H1 (cell line): ENCODE measurements at regions not wholly inside any gene's neighbourhood (a gene's known extent, or its start where the extent isn't known, plus 50 kb on each side); places are given as distances from the start of the nearest gene placed in this dataset.

Source experiments
- CTCF ChIA-PET: fragments of 300-600 bp; sonication (Branson Sonifier 250); formaldehyde crosslinking; loops from one replicate; lab custom pipeline; 2021; ENCODE audit not compliant: partially characterized antibody; lab: Charles Lee
- POLR2A ChIA-PET: fragments of 300-600 bp; sonication (Branson Sonifier 250); formaldehyde crosslinking; loops from one replicate; lab custom pipeline; 2021; ENCODE audit warnings: inconsistent platforms; ENCODE audit not compliant: partially characterized antibody; lab: Charles Lee
- DNase-seq, 2 experiments: peaks; one replicate each; pipeline versions ENCODE4 v3.0.0 to v3.0.0-alpha.2; 2010 to 2022; ENCODE audit warnings: low spot score in 2 of 2, low read depth in 1 of 2, mixed read lengths in 1 of 2
- FAIRE-seq: peaks from 2 replicates; lab custom pipeline; 2011; peaks lifted over from hg19 to GRCh38; lab: Jason Lieb, UNC
- H2AFZ ChIP-seq: 2 replicates; pipeline ENCODE4 v1.8.1; 2012; ENCODE audit warnings: low read length, inconsistent platforms
- H2AK5ac ChIP-seq: 2 replicates; pipeline ENCODE4 v1.6.1; 2013; ENCODE audit warnings: low read depth, low read length
- H2BK120ac ChIP-seq: replicated peaks from 2 replicates; pipeline ENCODE3; 2013; ENCODE audit warnings: low read depth, low read length, inconsistent platforms
- H2BK12ac ChIP-seq: 2 replicates; pipeline ENCODE4 v1.6.1; 2013; ENCODE audit warnings: low read depth, low read length
- H2BK15ac ChIP-seq: 2 replicates; pipeline ENCODE4 v1.6.1; 2013; ENCODE audit warnings: low read length
- H2BK20ac ChIP-seq: 2 replicates; pipeline ENCODE4 v1.6.1; 2013; ENCODE audit warnings: low read length
- H2BK5ac ChIP-seq: 2 replicates; pipeline ENCODE4 v1.6.1; 2013; ENCODE audit warnings: low read depth, low read length
- H3K14ac ChIP-seq: 2 replicates; pipeline ENCODE4 v1.6.1; 2013; ENCODE audit warnings: inconsistent platforms; ENCODE audit not compliant: insufficient read length
- H3K18ac ChIP-seq: 2 replicates; pipeline ENCODE4 v1.6.1; 2013; ENCODE audit warnings: low read length; ENCODE audit errors: extremely low read depth
- H3K23ac ChIP-seq: 2 replicates; pipeline ENCODE4 v1.6.1; 2013; ENCODE audit warnings: inconsistent platforms; ENCODE audit not compliant: insufficient read length
- H3K23me2 ChIP-seq: 2 replicates; pipeline ENCODE4 v1.6.1; 2013; ENCODE audit warnings: low read depth, low read length
- H3K27ac ChIP-seq: 2 replicates; pipeline ENCODE4 v1.6.1; 2011; ENCODE audit warnings: low read depth, low read length, inconsistent platforms
- H3K27me3 ChIP-seq, 4 experiments: replicated peaks in 1 of 4; 1 replicate in 1 of 4; 2 replicates in 3 of 4; pipeline versions ENCODE4 v1.6.1 to v1.8.1; 2011 to 2013; ENCODE audit warnings: low read length in 3 of 4, mild to moderate bottlenecking in 3 of 4, inconsistent platforms in 2 of 4, mixed read lengths in 2 of 4, moderate library complexity in 1 of 4; ENCODE audit not compliant: control insufficient read depth in 3 of 4, insufficient read depth in 3 of 4; ENCODE audit errors: extremely low read depth in 1 of 4
- H3K36me3 ChIP-seq, 4 experiments: 2 replicates each; pipeline versions ENCODE4 v1.6.1 to v1.8.1; 2011 to 2013; ENCODE audit warnings: mild to moderate bottlenecking in 4 of 4, low read length in 3 of 4, moderate library complexity in 2 of 4, control low read depth in 1 of 4, inconsistent platforms in 1 of 4; ENCODE audit not compliant: insufficient read depth in 4 of 4, control insufficient read depth in 2 of 4
- H3K4ac ChIP-seq: replicated peaks from 2 replicates; pipeline ENCODE3; 2013; ENCODE audit warnings: low read length, low read depth, mixed read lengths, inconsistent platforms; ENCODE audit not compliant: insufficient read length
- H3K4me1 ChIP-seq, 4 experiments: replicated peaks in 1 of 4; 1 replicate in 1 of 4; 2 replicates in 3 of 4; pipeline versions ENCODE4 v1.6.1 to v1.8.1; 2011 to 2013; ENCODE audit warnings: low read length in 3 of 4, inconsistent platforms in 2 of 4, mixed read lengths in 1 of 4; ENCODE audit not compliant: insufficient read depth in 4 of 4, control insufficient read depth in 3 of 4
- H3K4me2 ChIP-seq, 2 experiments: 2 replicates each; pipeline versions ENCODE4 v1.6.1 to v1.8.1; 2011 to 2013; ENCODE audit warnings: low read depth in 2 of 2, low read length in 2 of 2, control low read depth in 1 of 2, inconsistent platforms in 1 of 2, mild to moderate bottlenecking in 1 of 2; ENCODE audit not compliant: insufficient read depth in 1 of 2
- H3K4me3 ChIP-seq, 4 experiments: fragments of 200-600, 300-600 bp in 1 of 4; sonication (generic), shearing (Covaris generic), sonication (Bioruptor Twin) in 1 of 4; 2 replicates each; pipeline versions ENCODE4 v1.5.1 to v1.8.1; 2011 to 2016; ENCODE audit warnings: low read length in 4 of 4, low read depth in 3 of 4, control low read depth in 2 of 4, inconsistent platforms in 2 of 4, mild to moderate bottlenecking in 2 of 4, mixed read lengths in 1 of 4, moderate library complexity in 1 of 4; ENCODE audit not compliant: insufficient read depth in 2 of 4; ENCODE audit errors: extremely low read depth in 1 of 4
- H3K56ac ChIP-seq: replicated peaks from 2 replicates; pipeline ENCODE3; 2013; ENCODE audit warnings: low read depth, mild to moderate bottlenecking, mixed read lengths, low read length, inconsistent platforms; ENCODE audit not compliant: insufficient read length
- H3K79me1 ChIP-seq: 2 replicates; pipeline ENCODE4 v1.6.1; 2013; ENCODE audit warnings: low read depth, low read length, control low read depth
- H3K79me2 ChIP-seq, 2 experiments: 2 replicates each; pipeline versions ENCODE4 v1.6.1 to v1.8.1; 2012 to 2013; ENCODE audit warnings: low read length in 2 of 2, mild to moderate bottlenecking in 2 of 2, inconsistent platforms in 1 of 2; ENCODE audit not compliant: insufficient read depth in 2 of 2, control insufficient read depth in 1 of 2
- H3K9ac ChIP-seq, 4 experiments: replicated peaks in 1 of 4; 1 replicate in 1 of 4; 2 replicates in 3 of 4; pipeline versions ENCODE4 v1.6.1 to v1.8.1; 2011 to 2013; ENCODE audit warnings: low read depth in 3 of 4, low read length in 3 of 4, control low read depth in 2 of 4, mild to moderate bottlenecking in 2 of 4, moderate library complexity in 2 of 4, inconsistent platforms in 1 of 4; ENCODE audit errors: extremely low read depth in 1 of 4
- H3K9me3 ChIP-seq, 2 experiments: 2 replicates each; pipeline versions ENCODE4 v1.6.1 to v1.8.1; 2012 to 2013; ENCODE audit warnings: mild to moderate bottlenecking in 2 of 2, moderate library complexity in 2 of 2, control low read depth in 1 of 2, inconsistent platforms in 1 of 2, low read depth in 1 of 2, low read length in 1 of 2, mixed read lengths in 1 of 2; ENCODE audit not compliant: insufficient read depth in 2 of 2
- H4K20me1 ChIP-seq, 2 experiments: replicated peaks in 1 of 2; 2 replicates each; pipeline versions ENCODE3 to v1.8.1; 2011 to 2013; ENCODE audit warnings: inconsistent platforms in 2 of 2, low read length in 2 of 2, mild to moderate bottlenecking in 1 of 2; ENCODE audit not compliant: insufficient read depth in 2 of 2, control insufficient read depth in 1 of 2
- H4K5ac ChIP-seq: 2 replicates; pipeline ENCODE4 v1.6.1; 2013; ENCODE audit warnings: low read length, low read depth, mixed read lengths, inconsistent platforms; ENCODE audit not compliant: insufficient read length
- H4K8ac ChIP-seq: 2 replicates; pipeline ENCODE4 v1.8.0; 2013; ENCODE audit warnings: mild to moderate bottlenecking, moderate library complexity, low read length, inconsistent platforms; ENCODE audit not compliant: insufficient read depth; ENCODE audit errors: extremely low read depth
- H4K91ac ChIP-seq: replicated peaks from 2 replicates; pipeline ENCODE3; 2013; ENCODE audit warnings: low read length, mixed read lengths, inconsistent platforms; ENCODE audit not compliant: insufficient read length
- ATF3 ChIP-seq: IDR thresholded peaks from 2 replicates; pipeline ENCODE4 v1.6.1; 2011; ENCODE audit warnings: low read depth, mild to moderate bottlenecking, low read length; ENCODE audit not compliant: insufficient read depth
- BRCA1 ChIP-seq: IDR thresholded peaks from 2 replicates; pipeline ENCODE4 v1.6.1; 2012; ENCODE audit warnings: low read depth, low read length, improper control_type of control experiment
- CTBP2 ChIP-seq: IDR thresholded peaks from 2 replicates; pipeline ENCODE4 v1.7.0; 2011; ENCODE audit warnings: borderline replicate concordance, mild to moderate bottlenecking, moderate library complexity, mixed read lengths, low read length; ENCODE audit not compliant: insufficient read depth, insufficient read length
- FOSL1 ChIP-seq: IDR thresholded peaks from 2 replicates; pipeline ENCODE4 v1.6.1; 2011; ENCODE audit warnings: mild to moderate bottlenecking, low read depth, low read length, moderate library complexity; ENCODE audit not compliant: insufficient read depth
- JUND ChIP-seq: IDR thresholded peaks from 2 replicates; pipeline ENCODE4 v1.6.1; 2011; ENCODE audit warnings: mild to moderate bottlenecking, improper control_type of control experiment, low read length
- KDM1A ChIP-seq: fragments of 200-600, 300-600 bp; sonication (generic); IDR thresholded peaks from 2 replicates; pipeline ENCODE4 v1.7.1; 2016; ENCODE audit warnings: mild to moderate bottlenecking, low read length, borderline replicate concordance
- MAFK ChIP-seq: IDR thresholded peaks from 2 replicates; pipeline ENCODE4 v1.6.1; 2012; ENCODE audit warnings: low read depth, mild to moderate bottlenecking, improper control_type of control experiment, low read length
- PHF8 ChIP-seq: fragments of 200-600 bp; sonication (generic); conservative IDR thresholded peaks from 2 replicates; pipeline ENCODE4 v1.7.1; 2012; ENCODE audit warnings: low read depth, mild to moderate bottlenecking, inconsistent platforms, low read length, moderate library complexity
- POLR2AphosphoS5 ChIP-seq: IDR thresholded peaks from 2 replicates; pipeline ENCODE4 v1.6.1; 2011; ENCODE audit warnings: low read depth, low read length
- SIRT6 ChIP-seq: IDR thresholded peaks from one replicate; pipeline ENCODE4 v1.7.1; 2012; ENCODE audit warnings: low read length, inconsistent platforms
- SIX5 ChIP-seq: IDR thresholded peaks from 2 replicates; pipeline ENCODE4 v1.6.1; 2011; ENCODE audit warnings: mild to moderate bottlenecking, low read depth, low read length
- SP4 ChIP-seq: IDR thresholded peaks from 2 replicates; pipeline ENCODE4 v1.6.1; 2012; ENCODE audit warnings: low read length, inconsistent platforms
- SRF ChIP-seq: IDR thresholded peaks from 2 replicates; pipeline ENCODE4 v1.6.1; 2011; ENCODE audit warnings: mild to moderate bottlenecking, low read depth, low read length, moderate library complexity
- TBP ChIP-seq: IDR thresholded peaks from 2 replicates; pipeline ENCODE4 v1.6.1; 2011; ENCODE audit warnings: low read depth, low read length, improper control_type of control experiment
- WGBS, 2 experiments: shearing (Covaris generic) in 1 of 2; methylation state at CpG; one replicate each; pipeline versions ENCODE4 v1.1.6 to v1.1.7; 2013 to 2015; ENCODE audit warnings: low lambda C conversion rate in 2 of 2, mixed read lengths in 2 of 2, inconsistent platforms in 1 of 2, low coverage in 1 of 2, missing lambda C conversion rate in 1 of 2; ENCODE audit not compliant: insufficient replicate concordance in 2 of 2, insufficient coverage in 1 of 2, insufficient read length in 1 of 2; ENCODE audit errors: extremely low coverage in 1 of 2, missing lambda C conversion rate in 1 of 2; 5-methylcytosine and 5-hydroxymethylcytosine counted together
- TF ChIP-seq, protein P1 (sequence below): IDR thresholded peaks from 2 replicates; pipeline ENCODE4 v1.6.1; 2012; ENCODE audit warnings: inconsistent platforms

- Histone ChIP-seq H4K8ac (no peak overlapping the region), H3K23me2 (no peaks in the 10 kb centered on the region), H3K27me3 (no peaks in the 10 kb centered on the region), H3K56ac (no peak overlapping the region), H3K79me1 (no peaks in the 10 kb centered on the region), H3K23ac (no peak overlapping the region), H3K4ac (peak overlapping the region; percentile 79), H2BK12ac (no peak overlapping the region), H4K20me1 (no peaks in the 10 kb centered on the region), H3K79me2 (no peaks in the 10 kb centered on the region), H3K18ac (no peak overlapping the region), H3K27ac (no peak overlapping the region), H3K9ac (no peak overlapping the region), H3K36me3 (no peaks in the 10 kb centered on the region), H3K4me2 (no peak overlapping the region), H3K4me1 (peaks cover 0 to 3% (median 0%) of the 10 kb centered on the region in 4 experiments; a peak in 1 of 7 replicates), H3K9me3 (no peaks in the 10 kb centered on the region), H4K5ac (no peak overlapping the region), H3K14ac (no peak overlapping the region), H2BK20ac (no peak overlapping the region), H2AK5ac (no peak overlapping the region), H3K4me3 (no peak overlapping the region), H4K91ac (no peak overlapping the region), H2BK15ac (no peak overlapping the region), H2AFZ (no peak overlapping the region; the same call in 1 of the 2 replicates), H2BK5ac (no peak overlapping the region), H2BK120ac (no peak overlapping the region)
- DNase-seq (no peak), FAIRE-seq (no peak)
- POLR2A ChIA-PET = no interaction called here
- 92% methylated on average over 9 of the region's 9 CpGs; no CpG with 5 or more reads in 1 of the 2 experiments for WGBS, 2 experiments
- TF ChIP-seq, protein P1, sequence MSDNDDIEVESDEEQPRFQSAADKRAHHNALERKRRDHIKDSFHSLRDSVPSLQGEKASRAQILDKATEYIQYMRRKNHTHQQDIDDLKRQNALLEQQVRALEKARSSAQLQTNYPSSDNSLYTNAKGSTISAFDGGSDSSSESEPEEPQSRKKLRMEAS = no peak
- no peak for TF ChIP-seq SIRT6
- TF ChIP-seq KDM1A = no peak
- no peak for TF ChIP-seq ATF3
- no peak for TF ChIP-seq FOSL1
- no peak for TF ChIP-seq SRF
- TF ChIP-seq PHF8 = no peak
- no peak for TF ChIP-seq JUND
- TF ChIP-seq TBP = no peak
- no peak for TF ChIP-seq SP4
- TF ChIP-seq SIX5 = no peak
- no peak for TF ChIP-seq POLR2AphosphoS5
- TF ChIP-seq CTBP2 = no peak
- no peak for TF ChIP-seq MAFK
- no peak for TF ChIP-seq BRCA1
- CTCF ChIA-PET = interaction anchor here (0.6 kb wide), 1 partner anchor 621 kb away, joined by 4 read pairs; no protein-coding TSS in a partner anchor
Observed at GRCh38 chr6:139426795-139427194, 52.3 kb upstream of the CITED2 start.
